CD4-positive, alpha-beta T cell (primary cell): ENCODE measurements at regions not wholly inside any gene's neighbourhood (a gene's known extent, or its start where the extent isn't known, plus 50 kb on each side); places are given as distances from the start of the nearest gene placed in this dataset.

Source experiments
- ATAC-seq: fragments of 200-7000 bp; cut with Tn5 transposase; one replicate; pipeline ENCODE4 v1.10.0; 2022; ENCODE audit warnings: mild to moderate bottlenecking; ENCODE audit not compliant: poor library complexity
- CTCF ChIA-PET: fragments of 350-600 bp; sonication (Branson Sonifier 250); formaldehyde crosslinking; loops from one replicate; lab custom pipeline; 2021; ENCODE audit warnings: antibody characterized with exemption, inconsistent platforms; lab: Charles Lee
- POLR2A ChIA-PET: fragments of 350-600 bp; sonication (Branson Sonifier 250); formaldehyde crosslinking; loops from one replicate; lab custom pipeline; 2021; ENCODE audit warnings: antibody characterized with exemption, inconsistent platforms; lab: Charles Lee
- DNase-seq, 14 experiments: peaks; one replicate each; pipeline ENCODE4 v3.0.0-alpha.2; 2013 to 2020; ENCODE audit warnings: mixed read lengths in 2 of 14
- H3K27ac ChIP-seq, 2 donors: one replicate each; pipeline versions ENCODE4 v1.5.1 to v1.7.0; 2013; ENCODE audit warnings: low read length in 2 of 2, low read depth in 1 of 2, mild to moderate bottlenecking in 1 of 2
- H3K27me3 ChIP-seq, 2 experiments: 1 replicate in 1 of 2; 2 replicates in 1 of 2; pipeline versions ENCODE4 v1.6.1 to v1.7.0; 2013; ENCODE audit warnings: low read length in 2 of 2, control low read depth in 1 of 2, mild to moderate bottlenecking in 1 of 2, moderate library complexity in 1 of 2; ENCODE audit not compliant: insufficient read depth in 2 of 2, control insufficient read depth in 1 of 2
- H3K36me3 ChIP-seq: one replicate; pipeline ENCODE4 v1.6.1; 2013; ENCODE audit warnings: low read length, control low read depth; ENCODE audit not compliant: insufficient read depth
- H3K4me1 ChIP-seq: one replicate; pipeline ENCODE4 v1.6.1; 2013; ENCODE audit warnings: low read length, control low read depth; ENCODE audit not compliant: insufficient read depth
- H3K4me3 ChIP-seq: one replicate; pipeline ENCODE4 v1.5.1; 2013; ENCODE audit warnings: mild to moderate bottlenecking, low read length, moderate library complexity
- H3K9me3 ChIP-seq, 2 experiments: 1 replicate in 1 of 2; 2 replicates in 1 of 2; pipeline versions ENCODE4 v1.6.1 to v1.7.0; 2013; ENCODE audit warnings: low read length in 2 of 2, mild to moderate bottlenecking in 2 of 2, control low read depth in 1 of 2, moderate library complexity in 1 of 2; ENCODE audit not compliant: control insufficient read depth in 1 of 2, insufficient read depth in 1 of 2
- H3K27ac Mint-ChIP-seq: one replicate; pipeline ENCODE4 v1.8.0; 2020; ENCODE audit warnings: mixed read lengths
- H3K27me3 Mint-ChIP-seq: one replicate; pipeline ENCODE4 v1.8.0; 2021; ENCODE audit warnings: mixed read lengths
- H3K36me3 Mint-ChIP-seq: one replicate; pipeline ENCODE4 v1.8.0; 2021; ENCODE audit warnings: low read depth, mixed read lengths
- H3K4me1 Mint-ChIP-seq: one replicate; pipeline ENCODE4 v1.8.0; 2021; ENCODE audit warnings: low read depth, mixed read lengths
- H3K4me3 Mint-ChIP-seq: one replicate; pipeline ENCODE4 v1.8.0; 2020; ENCODE audit warnings: mild to moderate bottlenecking, mixed read lengths
- H3K9me3 Mint-ChIP-seq: one replicate; pipeline ENCODE4 v1.8.0; 2020; ENCODE audit warnings: mixed read lengths
- CTCF ChIP-seq: fragments of 200-600 bp; IDR thresholded peaks from one replicate; pipeline ENCODE4 v1.8.0; 2022; ENCODE audit warnings: antibody characterized with exemption, mild to moderate bottlenecking
- intact Hi-C, 2 experiments: fragments of 100-400 bp; cut with DNase I in 1 of 2; cut with micrococcal nuclease in 1 of 2; formaldehyde crosslinking; loops; one replicate each; pipeline versions ENCODE4 v1.15.1 to v1.9.0; 2023 to 2025; cut with DNase I, micrococcal nuclease

DNA sequence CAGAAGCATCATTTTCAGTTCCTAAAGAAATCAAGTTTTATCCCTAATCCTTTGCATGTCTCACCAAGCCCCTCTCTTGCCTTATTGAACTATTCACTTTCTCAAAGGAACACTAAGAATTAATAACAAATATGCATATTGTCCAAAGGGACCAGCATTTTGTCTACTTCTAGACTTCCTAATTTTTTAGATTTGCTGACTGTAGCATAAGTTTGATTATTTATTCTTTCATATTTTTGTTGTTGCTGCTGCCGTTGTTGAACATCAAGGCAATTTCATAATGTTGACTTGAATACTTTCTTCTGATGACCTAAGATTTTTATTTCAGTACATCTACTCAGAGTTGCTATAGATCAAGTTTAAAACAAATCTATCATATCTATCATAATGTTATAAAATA, 111.2 kb upstream of the HAPLN1 start:
- no peaks in the 10 kb centered on the region for H3K27me3 Mint-ChIP-seq
- TF ChIP-seq CTCF, result no peak
- Histone ChIP-seq H3K27ac (no peak overlapping the region), H3K4me1 (no peaks in the 10 kb centered on the region), H3K36me3 (no peaks in the 10 kb centered on the region), H3K4me3 (no peak overlapping the region), H3K27me3 (no peaks in the 10 kb centered on the region), H3K9me3 (no peaks in the 10 kb centered on the region)
- H3K9me3 Mint-ChIP-seq, result no peaks in the 10 kb centered on the region
- H3K36me3 Mint-ChIP-seq, result no peaks in the 10 kb centered on the region
- intact Hi-C loops, result no loop called here
- POLR2A ChIA-PET, result no interaction called here
- no peak overlapping the region for H3K4me3 Mint-ChIP-seq
- H3K27ac Mint-ChIP-seq, result no peak overlapping the region
- ATAC-seq (no peak), DNase-seq (no peak)
- no peaks in the 10 kb centered on the region for H3K4me1 Mint-ChIP-seq
- CTCF ChIA-PET, result no interaction called here

- H3K4me1 ChIP-seq, result no peaks in the 10 kb centered on the region
- no peak overlapping the region for H3K4me3 Mint-ChIP-seq
- no peaks in the 10 kb centered on the region for H3K27me3 ChIP-seq
- no peaks in the 10 kb centered on the region for H3K36me3 Mint-ChIP-seq
- no peaks in the 10 kb centered on the region for H3K4me1 Mint-ChIP-seq
- no peaks in the 10 kb centered on the region for H3K9me3 ChIP-seq
- ATAC-seq, result no peak
- TF ChIP-seq CTCF, result no peak
- H3K27ac Mint-ChIP-seq, result no peak overlapping the region
- H3K36me3 ChIP-seq, result no peaks in the 10 kb centered on the region
- no peak for DNase-seq
- ChIA-PET POLR2A (no interaction called here), CTCF (no interaction called here)
- H3K4me3 ChIP-seq, result no peak overlapping the region
- intact Hi-C loops, result no loop called here
- H3K27ac ChIP-seq, result no peak overlapping the region
- H3K27me3 Mint-ChIP-seq, result no peaks in the 10 kb centered on the region
- H3K9me3 Mint-ChIP-seq, result peaks cover 5% of the 10 kb centered on the region
These were observed 106.5 kb upstream of the HAPLN1 start for GRCh38 chr5:83827111-83827557.

GRCh38 chr5:83817591-83817990, 96.9 kb upstream of the HAPLN1 start:
- no peak for ATAC-seq
- no peak overlapping the region for H3K27ac Mint-ChIP-seq
- H3K36me3 ChIP-seq, result no peaks in the 10 kb centered on the region
- no peak for TF ChIP-seq CTCF
- H3K27ac ChIP-seq, result no peak overlapping the region
- H3K27me3 ChIP-seq, result no peaks in the 10 kb centered on the region
- no peaks in the 10 kb centered on the region for H3K27me3 Mint-ChIP-seq
- no peaks in the 10 kb centered on the region for H3K4me1 Mint-ChIP-seq
- intact Hi-C loops, result no loop called here
- ChIA-PET CTCF (no interaction called here), POLR2A (no interaction called here)
- H3K4me1 ChIP-seq, result no peaks in the 10 kb centered on the region
- no peak for DNase-seq
- H3K9me3 ChIP-seq, result no peaks in the 10 kb centered on the region
- no peak overlapping the region for H3K4me3 Mint-ChIP-seq
- H3K4me3 ChIP-seq, result no peak overlapping the region
- peaks cover 2% of the 10 kb centered on the region for H3K9me3 Mint-ChIP-seq
- H3K36me3 Mint-ChIP-seq, result no peaks in the 10 kb centered on the region
